HG03108 (cell line): ENCODE measurements at regions not wholly inside any gene's neighbourhood (a gene's known extent, or its start where the extent isn't known, plus 50 kb on each side); places are given as distances from the start of the nearest gene placed in this dataset.
"Not testable (repeated sequence)": the region's sequence is repeated elsewhere in the genome, so short reads cannot be mapped to it uniquely, and the experiment has no call there.

Experiments
- ATAC-seq: cut with Tn5 transposase; IDR thresholded peaks from one replicate; pipeline ENCODE4 v1.9.1; 2021; ENCODE audit warnings: moderate library complexity; ENCODE audit not compliant: unreplicated experiment

GRCh38 chr6:121682666-121683065, 247.2 kb downstream of the GJA1 start:
- no peak for ATAC-seq

GRCh38 chr6:121685806-121686205, 250.4 kb downstream of the GJA1 start:
- ATAC-seq, result not testable (repeated sequence)

- no peak for ATAC-seq
Measured at GRCh38 chr6:121686611-121687023, 251.2 kb downstream of the GJA1 start.

GRCh38 chr6:121688974-121689373, 253.5 kb downstream of the GJA1 start:
- ATAC-seq, result no peak

GRCh38 chr6:121691126-121691551, 255.7 kb downstream of the GJA1 start:
- ATAC-seq, result no peak

GRCh38 chr6:121694389-121694788, 258.9 kb downstream of the GJA1 start:
- no peak for ATAC-seq

- ATAC-seq, result no peak
Measured at GRCh38 chr6:121694801-121695251, 259.4 kb downstream of the GJA1 start.

- no peak for ATAC-seq
Measured at GRCh38 chr6:121695329-121695728, 259.9 kb downstream of the GJA1 start.

- no peak for ATAC-seq
Measured at GRCh38 chr6:121697921-121698320, 262.5 kb downstream of the GJA1 start.

- ATAC-seq, result no peak
Measured at GRCh38 chr6:121698617-121699016, 263.2 kb downstream of the GJA1 start.

- ATAC-seq, result not testable (repeated sequence)
Measured at GRCh38 chr6:121703129-121703528, 267.7 kb downstream of the GJA1 start.

- ATAC-seq, result no peak
Measured at GRCh38 chr6:121711472-121711871, 276.0 kb downstream of the GJA1 start.

GRCh38 chr6:121717686-121718085, 282.2 kb downstream of the GJA1 start:
- no peak for ATAC-seq

- not testable (repeated sequence) for ATAC-seq
Measured at GRCh38 chr6:121720867-121721266, 285.4 kb downstream of the GJA1 start.

- ATAC-seq, result no peak
Measured at GRCh38 chr6:121723623-121724022, 288.2 kb downstream of the GJA1 start.

GRCh38 chr6:121724576-121724975, 289.1 kb downstream of the GJA1 start:
- no peak for ATAC-seq

GRCh38 chr6:121726596-121726995, 291.1 kb downstream of the GJA1 start:
- no peak for ATAC-seq

- no peak for ATAC-seq
Measured at GRCh38 chr6:121730616-121731015, 295.2 kb downstream of the GJA1 start.

GRCh38 chr6:121731381-121731780, 295.9 kb downstream of the GJA1 start:
- no peak for ATAC-seq

GRCh38 chr6:121732641-121733040, 297.2 kb downstream of the GJA1 start:
- no peak for ATAC-seq

GRCh38 chr6:121733234-121733633, 297.8 kb downstream of the GJA1 start:
- ATAC-seq, result no peak

- ATAC-seq, result not testable (repeated sequence)
Measured at GRCh38 chr6:121740188-121740587, 304.7 kb downstream of the GJA1 start.

- no peak for ATAC-seq
Measured at GRCh38 chr6:121743691-121744090, 308.2 kb downstream of the GJA1 start.

GRCh38 chr6:121748376-121748775, 312.9 kb downstream of the GJA1 start:
- ATAC-seq, result no peak
